ENCODE measurements at regions not wholly inside any gene's neighbourhood (a gene's known extent, or its start where the extent isn't known, plus 50 kb on each side); places are given as distances from the start of the nearest gene placed in this dataset.

DNA sequence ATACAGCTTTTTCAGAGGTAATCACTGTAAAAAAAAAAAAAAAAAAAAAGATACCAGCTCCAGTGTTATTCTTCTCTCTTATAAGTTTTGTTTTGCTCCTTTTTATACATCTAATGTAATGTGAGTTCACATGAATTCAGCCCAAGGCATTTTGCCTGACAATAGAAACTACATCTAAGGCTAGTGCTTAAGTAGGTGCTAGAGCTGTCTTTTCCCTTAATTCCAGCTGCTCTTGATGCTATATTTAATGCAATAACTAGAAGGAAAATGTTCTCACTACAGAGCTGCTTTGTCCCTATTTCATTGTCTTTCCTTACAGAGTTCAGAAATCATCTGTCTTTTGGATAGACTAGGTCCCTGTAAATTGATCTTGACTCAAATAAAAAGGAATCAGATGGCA lies 150.1 kb downstream of the NAA11 start:
- no peak for TF ChIP-seq CTCF (IDR thresholded peaks at IDR 0.05; ENCODE audit: insufficient read depth, low read depth, low read length)
- TF ChIP-seq EZH2 (IDR thresholded peaks at IDR 0.05; ENCODE audit: insufficient read depth, low read length), result no peak

All from astrocyte (in vitro differentiated cells and primary cell).